Natural killer cell (primary cell): ENCODE measurements at regions not wholly inside any gene's neighbourhood (a gene's known extent, or its start where the extent isn't known, plus 50 kb on each side); places are given as distances from the start of the nearest gene placed in this dataset.

Experiments used
- ATAC-seq, 3 donors: fragments of 150-1000 bp in 2 of 3; fragments of 200-7000 bp in 1 of 3; cut with Tn5 transposase; 1 replicate in 1 of 3; 2 replicates in 2 of 3; pipeline ENCODE4 v1.10.0; 2021; ENCODE audit warnings: mild to moderate bottlenecking in 2 of 3, moderate library complexity in 2 of 3
- DNase-seq, 2 donors: peaks; one replicate each; pipeline versions ENCODE4 v3.0.0 to v3.0.0-alpha.2; 2013 to 2021; ENCODE audit warnings: mixed read lengths in 1 of 2
- H3K27ac ChIP-seq: one replicate; pipeline ENCODE4 v1.5.1; 2013; ENCODE audit warnings: mild to moderate bottlenecking, low read length
- H3K27me3 ChIP-seq: one replicate; pipeline ENCODE4 v1.6.1; 2013; ENCODE audit warnings: low read length; ENCODE audit not compliant: control insufficient read depth, insufficient read depth
- H3K36me3 ChIP-seq: one replicate; pipeline ENCODE4 v1.6.1; 2013; ENCODE audit warnings: low read length; ENCODE audit not compliant: control insufficient read depth, insufficient read depth
- H3K4me1 ChIP-seq: one replicate; pipeline ENCODE4 v1.6.1; 2013; ENCODE audit warnings: low read length; ENCODE audit not compliant: control insufficient read depth, insufficient read depth
- H3K4me3 ChIP-seq: one replicate; pipeline ENCODE4 v1.5.1; 2013; ENCODE audit warnings: low read length
- H3K9me3 ChIP-seq: one replicate; pipeline ENCODE4 v1.6.1; 2013; ENCODE audit warnings: low read length; ENCODE audit not compliant: control insufficient read depth, insufficient read depth
- H3K27ac Mint-ChIP-seq, 2 donors: one replicate each; pipeline ENCODE4 v1.8.0; 2022; ENCODE audit warnings: mild to moderate bottlenecking in 2 of 2, mixed read lengths in 2 of 2, moderate library complexity in 1 of 2
- H3K27me3 Mint-ChIP-seq, 2 donors: one replicate each; pipeline ENCODE4 v1.8.0; 2022; ENCODE audit warnings: low read depth in 2 of 2, mixed read lengths in 2 of 2
- H3K36me3 Mint-ChIP-seq: one replicate; pipeline ENCODE4 v1.8.0; 2022; ENCODE audit warnings: mixed read lengths
- H3K4me1 Mint-ChIP-seq, 2 donors: one replicate each; pipeline ENCODE4 v1.8.0; 2022; ENCODE audit warnings: mixed read lengths in 2 of 2
- H3K4me3 Mint-ChIP-seq: one replicate; pipeline ENCODE4 v1.8.0; 2022; ENCODE audit warnings: mild to moderate bottlenecking, moderate library complexity, mixed read lengths
- H3K9me3 Mint-ChIP-seq, 2 donors: one replicate each; pipeline ENCODE4 v1.8.0; 2022; ENCODE audit warnings: mixed read lengths in 2 of 2
- CTCF ChIP-seq: fragments of 200-600 bp; IDR thresholded peaks from one replicate; pipeline ENCODE4 v1.8.0; 2022; ENCODE audit warnings: antibody characterized with exemption
- WGBS: methylation state at CpG from one replicate; pipeline ENCODE4 v1.1.7; 2013; ENCODE audit warnings: missing lambda C conversion rate; ENCODE audit not compliant: insufficient coverage; 5-methylcytosine and 5-hydroxymethylcytosine counted together
- intact Hi-C: fragments of 100-400 bp; cut with micrococcal nuclease; formaldehyde crosslinking; loops from one replicate; pipeline ENCODE4 v1.14.2; 2022

GRCh38 chr2:199594443-199594842 is 136.7 kb upstream of the SATB2 start:
- Mint-ChIP-seq H3K27me3 (peaks cover 0 to 6% of the 10 kb centered on the region in 2 donors), H3K4me1 (no peaks in the 10 kb centered on the region), H3K36me3 (no peaks in the 10 kb centered on the region), H3K27ac (no peak overlapping the region), H3K9me3 (no peaks in the 10 kb centered on the region), H3K4me3 (no peak overlapping the region)
- Histone ChIP-seq H3K4me3 (no peak overlapping the region), H3K27me3 (no peaks in the 10 kb centered on the region), H3K4me1 (no peaks in the 10 kb centered on the region), H3K27ac (no peak overlapping the region), H3K9me3 (no peaks in the 10 kb centered on the region), H3K36me3 (no peaks in the 10 kb centered on the region)
- intact Hi-C loops = no loop called here
- DNase-seq = no peak
- no peak for TF ChIP-seq CTCF
- 84% methylated on average over 5 of the region's 5 CpGs for WGBS
- ATAC-seq = no peak

- H3K36me3 ChIP-seq = no peaks in the 10 kb centered on the region
Observed at GRCh38 chr2:199591826-199592225, 134.1 kb upstream of the SATB2 start.

GRCh38 chr2:199590321-199591203 is 132.8 kb upstream of the SATB2 start:
- H3K27ac ChIP-seq = no peak overlapping the region
- no peak overlapping the region for H3K4me3 Mint-ChIP-seq
- no peaks in the 10 kb centered on the region for H3K9me3 Mint-ChIP-seq
- no peak for TF ChIP-seq CTCF
- intact Hi-C loops = no loop called here
- 93% methylated on average over 4 of the region's 5 CpGs for WGBS
- no peak overlapping the region for H3K27ac Mint-ChIP-seq
- peaks cover 0 to 2% of the 10 kb centered on the region in 2 donors for H3K27me3 Mint-ChIP-seq
- no peak overlapping the region for H3K4me3 ChIP-seq
- ATAC-seq (no peak), DNase-seq (no peak)
- no peaks in the 10 kb centered on the region for H3K4me1 Mint-ChIP-seq
- no peaks in the 10 kb centered on the region for H3K4me1 ChIP-seq
- H3K36me3 Mint-ChIP-seq = no peaks in the 10 kb centered on the region
- H3K36me3 ChIP-seq = no peaks in the 10 kb centered on the region
- no peaks in the 10 kb centered on the region for H3K27me3 ChIP-seq
- H3K9me3 ChIP-seq = no peaks in the 10 kb centered on the region

More at GRCh38 chr2:199591826-199592225, 134.1 kb upstream of the SATB2 start:
- WGBS = 77% methylated on average over 4 of the region's 4 CpGs
- intact Hi-C loops = no loop called here
- ATAC-seq = no peak
- peaks cover 0 to 2% of the 10 kb centered on the region in 2 donors for H3K27me3 Mint-ChIP-seq
- no peaks in the 10 kb centered on the region for H3K4me1 Mint-ChIP-seq
- H3K4me3 Mint-ChIP-seq = no peak overlapping the region
- Histone ChIP-seq H3K27me3 (no peaks in the 10 kb centered on the region), H3K4me1 (no peaks in the 10 kb centered on the region), H3K9me3 (no peaks in the 10 kb centered on the region), H3K27ac (no peak overlapping the region), H3K4me3 (no peak overlapping the region)
- no peaks in the 10 kb centered on the region for H3K9me3 Mint-ChIP-seq
- DNase-seq = no peak
- TF ChIP-seq CTCF = no peak
- no peak overlapping the region for H3K27ac Mint-ChIP-seq
- no peaks in the 10 kb centered on the region for H3K36me3 Mint-ChIP-seq

- Mint-ChIP-seq H3K4me3 (no peak overlapping the region), H3K9me3 (no peaks in the 10 kb centered on the region), H3K27me3 (peaks cover 0 to 2% of the 10 kb centered on the region in 2 donors), H3K27ac (no peak overlapping the region), H3K36me3 (no peaks in the 10 kb centered on the region), H3K4me1 (no peaks in the 10 kb centered on the region)
- 83% methylated on average over 11 of the region's 11 CpGs for WGBS
- Histone ChIP-seq H3K4me3 (no peak overlapping the region), H3K36me3 (no peaks in the 10 kb centered on the region), H3K9me3 (no peaks in the 10 kb centered on the region), H3K4me1 (no peaks in the 10 kb centered on the region), H3K27me3 (no peaks in the 10 kb centered on the region), H3K27ac (no peak overlapping the region)
- intact Hi-C loops = no loop called here
- no peak for ATAC-seq
- DNase-seq = no peak
- no peak for TF ChIP-seq CTCF
Observed at GRCh38 chr2:199589306-199589705, 131.6 kb upstream of the SATB2 start.
